Endodermal cell (in vitro differentiated cells): ENCODE measurements at regions not wholly inside any gene's neighbourhood (a gene's known extent, or its start where the extent isn't known, plus 50 kb on each side); places are given as distances from the start of the nearest gene placed in this dataset.

Source experiments
- DNase-seq: peaks from one replicate; pipeline ENCODE4 v3.0.0-alpha.2; 2017
- H3K27ac ChIP-seq: 2 replicates; pipeline ENCODE4 v1.5.1; 2013; ENCODE audit warnings: mild to moderate bottlenecking, low read depth, low read length, moderate library complexity
- H3K27me3 ChIP-seq: 2 replicates; pipeline ENCODE4 v1.6.1; 2013; ENCODE audit warnings: mild to moderate bottlenecking, low read length, moderate library complexity; ENCODE audit not compliant: insufficient read depth, control insufficient read depth, poor library complexity, severe bottlenecking
- H3K36me3 ChIP-seq: 2 replicates; pipeline ENCODE4 v1.7.0; 2013; ENCODE audit warnings: mild to moderate bottlenecking, low read length, moderate library complexity; ENCODE audit not compliant: control insufficient read depth, insufficient read depth
- H3K4me1 ChIP-seq: one replicate; pipeline ENCODE4 v1.7.0; 2013; ENCODE audit warnings: low read length; ENCODE audit not compliant: control insufficient read depth, insufficient read depth
- H3K4me3 ChIP-seq: 2 replicates; pipeline ENCODE4 v1.5.1; 2013; ENCODE audit warnings: mild to moderate bottlenecking, low read length, moderate library complexity
- H3K9ac ChIP-seq: 2 replicates; pipeline ENCODE4 v1.6.1; 2013; ENCODE audit warnings: mild to moderate bottlenecking, low read length, moderate library complexity; ENCODE audit not compliant: poor library complexity, severe bottlenecking; ENCODE audit errors: extremely low read depth
- H3K9me3 ChIP-seq: 2 replicates; pipeline ENCODE4 v1.6.1; 2013; ENCODE audit warnings: mild to moderate bottlenecking, low read length, moderate library complexity; ENCODE audit not compliant: control insufficient read depth
- H3K27ac Mint-ChIP-seq: 2 replicates; pipeline ENCODE4 v1.8.0; 2020; ENCODE audit warnings: mixed read lengths
- H3K27me3 Mint-ChIP-seq: 2 replicates; pipeline ENCODE4 v1.8.0; 2021; ENCODE audit warnings: mild to moderate bottlenecking, mixed read lengths; ENCODE audit not compliant: insufficient read depth
- H3K36me3 Mint-ChIP-seq: 2 replicates; pipeline ENCODE4 v1.8.0; 2020; ENCODE audit warnings: low read depth, mixed read lengths
- H3K4me1 Mint-ChIP-seq: 2 replicates; pipeline ENCODE4 v1.8.0; 2020; ENCODE audit warnings: mixed read lengths
- H3K4me3 Mint-ChIP-seq: 2 replicates; pipeline ENCODE4 v1.8.0; 2020; ENCODE audit warnings: mild to moderate bottlenecking, moderate library complexity, mixed read lengths
- H3K9me3 Mint-ChIP-seq: 2 replicates; pipeline ENCODE4 v1.8.0; 2020; ENCODE audit warnings: mild to moderate bottlenecking, mixed read lengths
- WGBS, 2 experiments: methylation state at CpG; one replicate each; pipeline versions ENCODE4 v1.1.5 to v1.1.7; 2013; ENCODE audit warnings: missing lambda C conversion rate in 2 of 2, mixed read lengths in 1 of 2; ENCODE audit not compliant: insufficient coverage in 1 of 2, insufficient read length in 1 of 2; 5-methylcytosine and 5-hydroxymethylcytosine counted together
- TF ChIP-seq, protein P1 (sequence below): fragments of 200-600 bp; sonication (generic); conservative IDR thresholded peaks from 2 replicates; pipeline ENCODE4 v1.5.0; 2021; ENCODE audit warnings: antibody characterized with exemption, mild to moderate bottlenecking

DNA sequence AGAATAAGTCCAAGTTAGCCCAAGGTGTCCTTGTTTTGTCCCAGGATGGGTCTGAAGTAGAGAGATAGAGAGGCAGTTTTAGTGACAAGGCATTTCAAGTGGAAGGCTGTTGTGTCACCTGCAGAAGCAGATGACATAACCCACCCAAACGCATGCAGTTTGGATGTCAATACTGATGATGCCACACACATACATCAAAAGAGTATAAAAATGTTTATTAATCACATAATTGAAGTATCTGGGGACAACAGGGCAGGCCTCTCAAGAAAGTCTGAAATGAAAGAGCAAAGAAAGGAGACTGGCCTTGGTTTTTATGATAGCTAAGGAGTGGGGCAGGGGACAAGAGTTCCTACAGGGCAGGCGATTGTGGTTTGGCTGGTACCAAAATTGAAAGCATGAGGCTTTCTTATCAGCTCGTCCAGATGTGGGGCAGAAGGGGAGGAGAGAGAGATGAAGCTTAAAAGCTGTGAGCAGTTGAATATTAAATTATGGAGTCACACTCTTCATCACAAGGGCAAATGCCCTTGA lies 78.4 kb upstream of the TSPAN8 start:
- DNase-seq, result no peak
- H3K36me3 Mint-ChIP-seq, result no peaks in the 10 kb centered on the region
- Histone ChIP-seq H3K4me3 (no peak overlapping the region), H3K27me3 (no peaks in the 10 kb centered on the region), H3K36me3 (no peaks in the 10 kb centered on the region), H3K27ac (no peak overlapping the region), H3K4me1 (no peaks in the 10 kb centered on the region), H3K9me3 (no peaks in the 10 kb centered on the region), H3K9ac (no peak overlapping the region)
- no peak overlapping the region for H3K4me3 Mint-ChIP-seq
- WGBS, 2 experiments, result 77 to 100% methylated on average over 1 to 2 of the region's 3 CpGs
- TF ChIP-seq, protein P1, sequence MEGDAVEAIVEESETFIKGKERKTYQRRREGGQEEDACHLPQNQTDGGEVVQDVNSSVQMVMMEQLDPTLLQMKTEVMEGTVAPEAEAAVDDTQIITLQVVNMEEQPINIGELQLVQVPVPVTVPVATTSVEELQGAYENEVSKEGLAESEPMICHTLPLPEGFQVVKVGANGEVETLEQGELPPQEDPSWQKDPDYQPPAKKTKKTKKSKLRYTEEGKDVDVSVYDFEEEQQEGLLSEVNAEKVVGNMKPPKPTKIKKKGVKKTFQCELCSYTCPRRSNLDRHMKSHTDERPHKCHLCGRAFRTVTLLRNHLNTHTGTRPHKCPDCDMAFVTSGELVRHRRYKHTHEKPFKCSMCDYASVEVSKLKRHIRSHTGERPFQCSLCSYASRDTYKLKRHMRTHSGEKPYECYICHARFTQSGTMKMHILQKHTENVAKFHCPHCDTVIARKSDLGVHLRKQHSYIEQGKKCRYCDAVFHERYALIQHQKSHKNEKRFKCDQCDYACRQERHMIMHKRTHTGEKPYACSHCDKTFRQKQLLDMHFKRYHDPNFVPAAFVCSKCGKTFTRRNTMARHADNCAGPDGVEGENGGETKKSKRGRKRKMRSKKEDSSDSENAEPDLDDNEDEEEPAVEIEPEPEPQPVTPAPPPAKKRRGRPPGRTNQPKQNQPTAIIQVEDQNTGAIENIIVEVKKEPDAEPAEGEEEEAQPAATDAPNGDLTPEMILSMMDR, result no peak
- H3K27ac Mint-ChIP-seq, result no peak overlapping the region
- H3K9me3 Mint-ChIP-seq, result no peaks in the 10 kb centered on the region
- H3K4me1 Mint-ChIP-seq, result no peaks in the 10 kb centered on the region
- no peaks in the 10 kb centered on the region for H3K27me3 Mint-ChIP-seq

- H3K36me3 Mint-ChIP-seq, result no peaks in the 10 kb centered on the region
- no peak overlapping the region for H3K27ac ChIP-seq
- 90% methylated on average over 2 of the region's 2 CpGs; no CpG with 5 or more reads in 1 of the 2 experiments for WGBS, 2 experiments
- no peak overlapping the region for H3K27ac Mint-ChIP-seq
- TF ChIP-seq, protein P1, result no peak
- no peaks in the 10 kb centered on the region for H3K4me1 ChIP-seq
- no peak overlapping the region for H3K4me3 Mint-ChIP-seq
- no peaks in the 10 kb centered on the region for H3K27me3 ChIP-seq
- H3K9me3 Mint-ChIP-seq, result no peaks in the 10 kb centered on the region
- no peak overlapping the region for H3K4me3 ChIP-seq
- no peaks in the 10 kb centered on the region for H3K27me3 Mint-ChIP-seq
- DNase-seq, result no peak
- no peak overlapping the region for H3K9ac ChIP-seq
- H3K9me3 ChIP-seq, result no peaks in the 10 kb centered on the region
- H3K4me1 Mint-ChIP-seq, result no peaks in the 10 kb centered on the region
- H3K36me3 ChIP-seq, result no peaks in the 10 kb centered on the region
Measured at GRCh38 chr12:71233083-71233482, 75.3 kb upstream of the TSPAN8 start.

- TF ChIP-seq, protein P1, result no peak
- Histone ChIP-seq H3K4me3 (no peak overlapping the region), H3K27me3 (no peaks in the 10 kb centered on the region), H3K9me3 (no peaks in the 10 kb centered on the region), H3K9ac (no peak overlapping the region), H3K36me3 (no peaks in the 10 kb centered on the region), H3K27ac (no peak overlapping the region), H3K4me1 (no peaks in the 10 kb centered on the region)
- no peak overlapping the region for H3K27ac Mint-ChIP-seq
- H3K4me1 Mint-ChIP-seq, result no peaks in the 10 kb centered on the region
- no peak overlapping the region for H3K4me3 Mint-ChIP-seq
- DNase-seq, result no peak
- no peaks in the 10 kb centered on the region for H3K9me3 Mint-ChIP-seq
- H3K27me3 Mint-ChIP-seq, result no peaks in the 10 kb centered on the region
- no peaks in the 10 kb centered on the region for H3K36me3 Mint-ChIP-seq
Measured at GRCh38 chr12:71230542-71230941, 72.7 kb upstream of the TSPAN8 start.
